ENCODE measurements at regions not wholly inside any gene's neighbourhood (a gene's known extent, or its start where the extent isn't known, plus 50 kb on each side); places are given as distances from the start of the nearest gene placed in this dataset.

- no peak for DNase-seq
Measured at GRCh38 chr10:15462253-15462897, 91.3 kb upstream of the FAM171A1 start.

- no peak for DNase-seq
Measured at GRCh38 chr10:15461353-15462108, 90.4 kb upstream of the FAM171A1 start.

GRCh38 chr10:15460661-15461060 is 89.6 kb upstream of the FAM171A1 start:
- no peak for DNase-seq

GRCh38 chr10:15459218-15459617 is 88.1 kb upstream of the FAM171A1 start:
- no peak for DNase-seq

- no peak for DNase-seq
Measured at GRCh38 chr10:15457382-15457781, 86.3 kb upstream of the FAM171A1 start.

GRCh38 chr10:15455456-15455855 is 84.4 kb upstream of the FAM171A1 start:
- DNase-seq, result no peak

GRCh38 chr10:15453926-15454325 is 82.8 kb upstream of the FAM171A1 start:
- no peak for DNase-seq

GRCh38 chr10:15453457-15453856 is 82.4 kb upstream of the FAM171A1 start:
- no peak for DNase-seq

GRCh38 chr10:15452545-15452944 is 81.5 kb upstream of the FAM171A1 start:
- DNase-seq, result no peak

GRCh38 chr10:15451137-15452094 is 80.3 kb upstream of the FAM171A1 start:
- no peak for DNase-seq

- no peak for DNase-seq
Measured at GRCh38 chr10:15448598-15448997, 77.5 kb upstream of the FAM171A1 start.

GRCh38 chr10:15445006-15445390 is 73.9 kb upstream of the FAM171A1 start:
- no peak for DNase-seq

GRCh38 chr10:15444105-15445005 is 73.3 kb upstream of the FAM171A1 start:
- no peak for DNase-seq

GRCh38 chr10:15442056-15442455 is 71.0 kb upstream of the FAM171A1 start:
- no peak for DNase-seq

- no peak for DNase-seq
Measured at GRCh38 chr10:15440204-15440711, 69.2 kb upstream of the FAM171A1 start.

- DNase-seq, result peak; percentile 39
Measured at GRCh38 chr10:15439341-15439842, 68.3 kb upstream of the FAM171A1 start.

GRCh38 chr10:15436696-15437095 is 65.6 kb upstream of the FAM171A1 start:
- DNase-seq, result no peak

- peak; percentile 42 for DNase-seq
Measured at GRCh38 chr10:15433850-15434537, 62.9 kb upstream of the FAM171A1 start.

- DNase-seq, result no peak
Measured at GRCh38 chr10:15432266-15432665, 61.2 kb upstream of the FAM171A1 start.

GRCh38 chr10:15430969-15431771 is 60.1 kb upstream of the FAM171A1 start:
- DNase-seq, result no peak
